ENCODE measurements at regions not wholly inside any gene's neighbourhood (a gene's known extent, or its start where the extent isn't known, plus 50 kb on each side); places are given as distances from the start of the nearest gene placed in this dataset.
"Not testable (repeated sequence)": the region's sequence is repeated elsewhere in the genome, so short reads cannot be mapped to it uniquely, and the experiment has no call there.

GRCh38 chr7:19275000-19275399 lies 129.8 kb upstream of the FERD3L start:
- no peaks in the 10 kb centered on the region for H4K20me1 ChIP-seq (ENCODE audit: insufficient read depth, low read length)
- no peaks in the 10 kb centered on the region for H3K79me2 ChIP-seq (ENCODE audit: insufficient read depth, low read length)
- no peak for DNase-seq (ENCODE audit: low read depth)
- no peaks in the 10 kb centered on the region for H3K9me3 ChIP-seq (ENCODE audit: insufficient read depth, low read depth, low read length)
- no peak overlapping the region for H3K9ac ChIP-seq (ENCODE audit: low read length)
- Mint-ChIP-seq H3K4me3 (ENCODE audit: unreplicated experiment) (no peak overlapping the region), H3K4me1 (ENCODE audit: low read depth, unreplicated experiment) (no peaks in the 10 kb centered on the region), H3K36me3 (ENCODE audit: low read depth, unreplicated experiment) (no peaks in the 10 kb centered on the region), H3K9me3 (ENCODE audit: unreplicated experiment) (peaks cover 3% of the 10 kb centered on the region), H3K27me3 (ENCODE audit: low read depth, unreplicated experiment) (no peaks in the 10 kb centered on the region), H3K27ac (ENCODE audit: unreplicated experiment) (no peak overlapping the region)
- H3K27me3 ChIP-seq (ENCODE audit: insufficient read depth, low read length): no peaks in the 10 kb centered on the region
- H3K4me3 ChIP-seq (ENCODE audit: insufficient read depth, low read depth, low read length): no peak overlapping the region
- H3K4me1 ChIP-seq (ENCODE audit: insufficient read depth, low read length): no peaks in the 10 kb centered on the region
- FAIRE-seq: no peak
- H2AFZ ChIP-seq (ENCODE audit: low read depth, low read length): no peak overlapping the region
- no peak overlapping the region for H3K27ac ChIP-seq (ENCODE audit: low read depth, low read length)
- no peak overlapping the region for H3K4me2 ChIP-seq (ENCODE audit: low read length)
- no peaks in the 10 kb centered on the region for H3K36me3 ChIP-seq (ENCODE audit: insufficient read depth, low read length)
- TF ChIP-seq CTCF (IDR thresholded peaks at IDR 0.05; ENCODE audit: insufficient read depth, low read depth, low read length) (no peak), EZH2 (IDR thresholded peaks at IDR 0.05; ENCODE audit: insufficient read depth, low read length) (no peak)

GRCh38 chr7:19272329-19272728 lies 127.1 kb upstream of the FERD3L start:
- not testable (repeated sequence) for H3K4me1 Mint-ChIP-seq (ENCODE audit: low read depth, unreplicated experiment); H2AFZ ChIP-seq (ENCODE audit: low read depth, low read length); H3K27ac Mint-ChIP-seq (ENCODE audit: unreplicated experiment); H3K4me3 ChIP-seq (ENCODE audit: insufficient read depth, low read depth, low read length); H3K9me3 Mint-ChIP-seq (ENCODE audit: unreplicated experiment); H3K9me3 ChIP-seq (ENCODE audit: insufficient read depth, low read depth, low read length); H4K20me1 ChIP-seq (ENCODE audit: insufficient read depth, low read length); H3K79me2 ChIP-seq (ENCODE audit: insufficient read depth, low read length); H3K9ac ChIP-seq (ENCODE audit: low read length); H3K4me3 Mint-ChIP-seq (ENCODE audit: unreplicated experiment); H3K36me3 ChIP-seq (ENCODE audit: insufficient read depth, low read length); H3K27me3 ChIP-seq (ENCODE audit: insufficient read depth, low read length); H3K4me1 ChIP-seq (ENCODE audit: insufficient read depth, low read length); H3K36me3 Mint-ChIP-seq (ENCODE audit: low read depth, unreplicated experiment); H3K4me2 ChIP-seq (ENCODE audit: low read length); H3K27me3 Mint-ChIP-seq (ENCODE audit: low read depth, unreplicated experiment); FAIRE-seq; H3K27ac ChIP-seq (ENCODE audit: low read depth, low read length); DNase-seq (ENCODE audit: low read depth)

- H3K4me2 ChIP-seq (ENCODE audit: low read length): no peak overlapping the region
- Mint-ChIP-seq H3K27ac (ENCODE audit: unreplicated experiment) (no peak overlapping the region), H3K4me3 (ENCODE audit: unreplicated experiment) (no peak overlapping the region), H3K27me3 (ENCODE audit: low read depth, unreplicated experiment) (no peaks in the 10 kb centered on the region), H3K9me3 (ENCODE audit: unreplicated experiment) (peaks cover 3% of the 10 kb centered on the region), H3K4me1 (ENCODE audit: low read depth, unreplicated experiment) (no peaks in the 10 kb centered on the region), H3K36me3 (ENCODE audit: low read depth, unreplicated experiment) (no peaks in the 10 kb centered on the region)
- no peaks in the 10 kb centered on the region for H3K9me3 ChIP-seq (ENCODE audit: insufficient read depth, low read depth, low read length)
- H3K36me3 ChIP-seq (ENCODE audit: insufficient read depth, low read length): no peaks in the 10 kb centered on the region
- no peaks in the 10 kb centered on the region for H4K20me1 ChIP-seq (ENCODE audit: insufficient read depth, low read length)
- no peak overlapping the region for H3K4me3 ChIP-seq (ENCODE audit: insufficient read depth, low read depth, low read length)
- no peak overlapping the region for H2AFZ ChIP-seq (ENCODE audit: low read depth, low read length)
- DNase-seq (ENCODE audit: low read depth) (no peak), FAIRE-seq (no peak)
- no peaks in the 10 kb centered on the region for H3K4me1 ChIP-seq (ENCODE audit: insufficient read depth, low read length)
- no peaks in the 10 kb centered on the region for H3K27me3 ChIP-seq (ENCODE audit: insufficient read depth, low read length)
- no peak overlapping the region for H3K27ac ChIP-seq (ENCODE audit: low read depth, low read length)
- TF ChIP-seq CTCF (IDR thresholded peaks at IDR 0.05; ENCODE audit: insufficient read depth, low read depth, low read length): no peak
- TF ChIP-seq EZH2 (IDR thresholded peaks at IDR 0.05; ENCODE audit: insufficient read depth, low read length): no peak
- H3K9ac ChIP-seq (ENCODE audit: low read length): no peak overlapping the region
- H3K79me2 ChIP-seq (ENCODE audit: insufficient read depth, low read length): no peaks in the 10 kb centered on the region
These were observed 124.1 kb upstream of the FERD3L start for GRCh38 chr7:19269301-19269700.
